NCI-H2029 (cell line): ENCODE measurements at regions not wholly inside any gene's neighbourhood (a gene's known extent, or its start where the extent isn't known, plus 50 kb on each side); places are given as distances from the start of the nearest gene placed in this dataset.
"Not testable (repeated sequence)": the region's sequence is repeated elsewhere in the genome, so short reads cannot be mapped to it uniquely, and the experiment has no call there.

Source experiments
- DNase-seq: peaks from one replicate; lab custom pipeline; 2025; lab: John Stamatoyannopoulos, UW

GRCh38 chr22:48635816-48636215 is 1191.9 kb downstream of the BRD1 start:
- peak; percentile 82 for DNase-seq

DNA sequence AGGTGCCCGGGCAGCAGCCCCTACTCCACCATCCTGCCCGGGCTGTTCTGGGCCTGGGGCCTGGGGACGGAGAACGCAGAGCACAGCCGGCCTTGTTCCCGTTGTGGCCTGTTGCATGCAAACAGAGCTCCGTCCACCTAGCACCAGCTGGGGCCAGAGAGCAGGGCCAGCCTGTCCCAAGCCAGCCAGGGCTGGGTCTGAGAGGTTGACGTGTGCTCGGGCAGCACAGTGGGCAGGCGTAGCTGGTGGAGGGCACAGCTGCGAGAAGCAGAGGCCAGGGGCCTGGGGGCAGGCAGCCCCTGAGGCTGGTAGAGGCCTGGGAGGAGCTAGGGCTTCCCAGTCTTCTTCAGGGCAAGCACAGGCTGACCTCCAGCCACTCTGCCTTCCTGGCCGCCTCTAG is 1192.6 kb downstream of the BRD1 start:
- no peak for DNase-seq

GRCh38 chr22:48633996-48634836 is 1193.5 kb downstream of the BRD1 start:
- DNase-seq = no peak

GRCh38 chr22:48632646-48633246 is 1194.9 kb downstream of the BRD1 start:
- DNase-seq = no peak

GRCh38 chr22:48631288-48631863 is 1196.3 kb downstream of the BRD1 start:
- DNase-seq = no peak

DNA sequence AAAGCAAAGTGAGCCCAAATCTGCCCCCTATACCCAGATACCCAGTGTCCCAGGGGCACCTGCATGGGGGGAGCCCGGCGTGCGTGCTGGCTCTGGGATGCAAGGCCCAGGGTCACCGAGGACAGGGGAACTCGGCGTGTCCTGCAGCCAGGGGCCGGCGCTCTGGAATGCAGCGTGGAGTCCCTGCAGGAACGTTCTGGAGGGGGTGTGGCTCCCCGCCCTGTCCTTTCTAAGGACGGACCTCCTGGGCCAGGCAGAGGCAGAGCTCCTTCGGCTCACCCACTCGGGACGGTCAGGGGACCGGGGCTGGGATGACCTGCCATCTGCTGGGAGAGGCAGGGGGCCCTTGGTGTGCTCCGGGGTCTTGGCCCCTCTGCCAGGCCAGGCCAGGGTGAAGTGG is 1196.8 kb downstream of the BRD1 start:
- DNase-seq = no peak

DNA sequence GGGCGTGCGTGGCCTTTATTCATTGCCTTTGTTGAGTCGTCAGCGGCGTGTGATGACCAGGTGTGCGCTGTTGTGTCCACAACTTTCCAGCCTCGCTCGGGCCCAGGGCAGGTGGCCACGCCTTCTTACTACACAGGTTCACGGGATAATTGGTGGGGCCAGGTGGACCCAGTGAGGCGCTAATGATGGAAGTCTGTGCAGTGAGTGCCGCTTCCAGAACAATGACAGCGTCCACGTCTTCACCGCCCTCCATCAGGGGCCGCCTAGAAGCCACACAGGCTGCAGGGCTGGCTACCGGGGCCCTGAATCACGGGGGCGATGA is 1197.3 kb downstream of the BRD1 start:
- no peak for DNase-seq

DNA sequence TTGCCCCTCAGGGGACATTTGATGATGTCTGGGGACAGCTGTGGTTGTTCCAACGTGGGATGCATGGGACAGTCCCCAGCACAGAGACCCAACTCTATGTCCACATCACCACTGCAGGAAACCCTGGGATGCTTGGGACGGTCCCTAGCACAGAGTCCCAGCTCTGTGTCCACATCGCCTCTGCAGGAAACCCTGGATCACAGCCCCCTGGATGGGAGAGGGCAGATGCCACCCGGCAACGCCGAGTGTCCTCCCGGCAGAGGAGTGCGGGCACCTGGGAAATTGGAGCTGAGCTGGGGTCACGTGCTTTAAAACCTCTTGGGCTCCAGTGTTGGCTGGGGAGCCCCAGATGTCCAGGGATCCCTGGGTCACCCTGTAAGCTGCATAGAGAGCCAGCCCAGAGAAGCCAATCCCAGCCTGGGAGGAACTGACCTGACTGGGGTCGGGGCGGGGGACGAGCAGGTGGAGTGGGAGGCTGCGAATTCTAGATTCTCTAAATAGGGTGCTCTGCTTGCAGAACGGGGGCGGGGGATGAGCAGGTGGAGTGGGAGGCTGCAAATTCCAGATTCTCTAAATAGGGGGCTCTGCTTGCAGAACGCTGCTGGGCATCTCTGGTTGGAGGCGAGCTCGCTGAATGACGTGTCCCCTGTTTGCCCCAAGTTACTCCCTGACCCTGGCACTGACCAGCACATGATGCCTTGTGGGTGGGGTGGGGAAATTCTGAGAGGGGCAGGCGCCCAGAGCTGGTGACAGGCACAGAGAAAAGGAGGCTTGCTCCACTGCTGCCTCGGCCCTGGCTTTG is 1197.8 kb downstream of the BRD1 start:
- DNase-seq = no peak

- no peak for DNase-seq
Measured at GRCh38 chr22:48628891-48629543, 1198.7 kb downstream of the BRD1 start.

DNA sequence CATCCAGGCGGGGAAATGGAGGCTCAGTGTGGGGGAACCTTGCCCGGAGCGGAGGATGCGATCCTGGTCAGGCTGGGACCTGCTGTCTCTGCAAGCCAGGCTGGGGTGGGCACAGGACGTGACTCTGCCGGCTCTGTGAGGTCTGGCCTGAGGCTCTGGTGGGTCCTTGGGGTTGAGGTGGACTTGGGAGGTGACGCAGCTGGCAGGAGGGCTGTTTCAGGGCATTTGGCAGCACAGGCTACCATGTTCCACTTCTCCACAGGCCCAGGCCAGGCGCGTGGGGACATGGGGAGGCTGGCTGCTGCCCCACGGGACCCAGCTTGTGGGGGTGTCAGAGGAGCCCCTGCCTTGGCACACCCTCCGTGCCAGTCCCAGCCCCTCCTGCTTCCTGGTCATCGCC is 1199.7 kb downstream of the BRD1 start:
- no peak for DNase-seq

- DNase-seq = peak; percentile 16
Measured at GRCh38 chr22:48627203-48627602, 1200.5 kb downstream of the BRD1 start.

- peak; percentile 72 for DNase-seq
Measured at GRCh38 chr22:48624401-48624800, 1203.3 kb downstream of the BRD1 start.

DNA sequence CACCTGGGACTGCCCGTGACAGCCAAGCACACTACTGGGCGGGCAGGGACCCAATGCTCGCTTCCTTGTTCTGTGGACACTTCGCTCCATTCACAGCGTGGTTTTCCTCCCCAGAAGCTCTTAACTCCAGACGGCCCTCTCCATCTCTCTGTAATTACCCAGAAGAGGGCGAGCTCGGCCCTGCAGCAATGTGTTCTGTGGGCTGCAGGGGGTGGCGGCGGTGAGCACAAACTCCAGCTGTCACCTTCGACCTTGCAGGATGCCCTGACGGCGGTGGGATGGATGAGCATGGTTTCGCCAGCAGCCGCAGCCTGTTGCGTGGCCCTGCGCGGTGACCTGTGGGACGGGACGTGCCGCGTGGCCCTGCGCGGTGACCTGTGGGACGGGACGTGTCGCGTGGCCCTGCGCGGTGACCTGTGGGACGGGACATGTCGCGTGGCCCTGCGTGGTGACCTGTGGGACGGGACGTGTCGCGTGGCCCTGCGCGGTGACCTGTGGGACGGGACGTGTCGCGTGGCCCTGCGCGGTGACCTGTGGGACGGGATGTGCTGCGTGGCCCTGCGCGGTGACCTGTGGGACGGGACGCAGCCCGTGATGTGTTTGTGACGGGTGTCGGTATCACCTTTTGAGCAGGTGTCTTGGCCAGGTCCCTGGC is 1204.7 kb downstream of the BRD1 start:
- no peak for DNase-seq

GRCh38 chr22:48621085-48621484 is 1206.6 kb downstream of the BRD1 start:
- no peak for DNase-seq

GRCh38 chr22:48620460-48620859 is 1207.2 kb downstream of the BRD1 start:
- not testable (repeated sequence) for DNase-seq

- DNase-seq = no peak
Measured at GRCh38 chr22:48619721-48620120, 1208.0 kb downstream of the BRD1 start.

DNA sequence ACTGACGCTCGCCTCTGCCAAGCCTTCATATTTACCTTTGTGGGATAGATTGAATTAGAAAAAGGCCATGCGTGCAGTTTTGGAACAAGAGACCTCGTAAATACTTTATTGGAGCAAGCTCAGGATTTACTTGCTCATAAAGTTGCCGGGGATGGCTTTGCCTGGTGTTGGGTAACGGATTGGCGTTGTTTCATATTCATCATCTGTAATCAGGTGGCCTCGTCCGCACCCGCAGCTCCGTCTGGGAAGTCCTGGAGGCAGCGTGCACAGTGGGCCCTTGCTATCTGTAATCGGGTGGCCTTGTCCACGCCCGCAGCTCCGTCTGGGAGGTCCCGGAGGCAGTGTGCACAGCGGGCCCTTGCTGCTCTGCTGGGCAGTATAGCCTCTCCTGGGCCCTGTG is 1209.3 kb downstream of the BRD1 start:
- no peak for DNase-seq

DNA sequence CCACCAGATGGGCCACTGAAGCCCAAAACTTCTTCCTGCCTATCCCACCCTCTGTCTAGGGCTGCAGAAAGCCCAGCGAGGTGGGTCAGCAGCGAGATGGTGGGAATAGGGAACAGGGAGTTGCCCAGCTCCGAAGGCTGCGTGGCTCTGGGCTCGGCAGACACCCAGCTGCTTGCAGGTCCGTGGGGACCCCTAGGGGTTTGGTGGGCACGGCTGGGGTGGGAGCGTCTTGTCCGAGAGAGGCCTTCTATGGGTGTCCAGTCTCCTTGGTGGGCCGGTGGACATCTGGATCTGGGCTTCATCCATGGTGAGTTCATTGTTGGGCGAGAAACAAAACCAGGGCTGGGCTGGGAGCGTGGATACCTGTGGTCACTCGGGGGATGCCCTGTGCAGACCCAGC is 1211.0 kb downstream of the BRD1 start:
- no peak for DNase-seq

DNA sequence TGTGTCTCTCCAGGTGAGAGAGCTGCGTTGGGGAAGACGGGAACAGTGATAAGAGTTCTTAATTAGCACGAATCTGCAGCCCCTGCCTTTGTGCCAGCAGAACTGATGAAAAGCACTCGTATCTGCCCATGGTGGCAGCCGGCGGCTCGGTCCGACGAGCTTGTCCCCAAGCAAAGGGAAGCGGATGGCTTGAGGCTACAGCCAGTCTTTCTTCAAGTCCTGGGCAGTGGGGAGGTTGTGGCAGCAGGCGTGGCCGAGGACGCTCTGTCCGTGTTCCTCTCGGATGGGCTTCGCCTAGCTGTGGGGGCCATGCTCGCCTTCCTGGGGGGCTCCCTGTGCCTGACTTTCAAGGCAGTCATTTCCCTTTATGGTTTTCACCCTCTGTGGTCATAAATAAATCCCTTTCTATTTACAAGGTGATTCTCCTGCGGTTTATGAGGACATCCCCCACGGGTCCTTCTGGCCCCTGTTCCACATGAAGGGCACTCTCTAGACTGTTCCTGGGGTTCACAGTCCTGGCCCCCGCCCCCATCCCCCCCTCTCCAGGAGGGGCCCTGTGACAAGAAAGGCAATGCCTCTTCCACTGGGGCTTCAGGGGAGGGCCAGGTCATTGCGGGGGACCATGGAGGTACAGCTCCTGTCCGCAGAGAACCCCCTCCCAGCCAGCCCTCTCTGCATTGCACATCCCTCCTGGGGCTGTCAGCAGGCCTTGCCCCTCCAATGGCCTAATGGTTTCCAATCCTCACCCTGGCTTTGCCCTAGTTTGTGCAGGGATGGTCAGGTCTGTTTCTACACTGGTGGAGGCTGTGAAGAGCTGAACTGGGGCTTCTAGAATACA is 1212.3 kb downstream of the BRD1 start:
- no peak for DNase-seq

DNA sequence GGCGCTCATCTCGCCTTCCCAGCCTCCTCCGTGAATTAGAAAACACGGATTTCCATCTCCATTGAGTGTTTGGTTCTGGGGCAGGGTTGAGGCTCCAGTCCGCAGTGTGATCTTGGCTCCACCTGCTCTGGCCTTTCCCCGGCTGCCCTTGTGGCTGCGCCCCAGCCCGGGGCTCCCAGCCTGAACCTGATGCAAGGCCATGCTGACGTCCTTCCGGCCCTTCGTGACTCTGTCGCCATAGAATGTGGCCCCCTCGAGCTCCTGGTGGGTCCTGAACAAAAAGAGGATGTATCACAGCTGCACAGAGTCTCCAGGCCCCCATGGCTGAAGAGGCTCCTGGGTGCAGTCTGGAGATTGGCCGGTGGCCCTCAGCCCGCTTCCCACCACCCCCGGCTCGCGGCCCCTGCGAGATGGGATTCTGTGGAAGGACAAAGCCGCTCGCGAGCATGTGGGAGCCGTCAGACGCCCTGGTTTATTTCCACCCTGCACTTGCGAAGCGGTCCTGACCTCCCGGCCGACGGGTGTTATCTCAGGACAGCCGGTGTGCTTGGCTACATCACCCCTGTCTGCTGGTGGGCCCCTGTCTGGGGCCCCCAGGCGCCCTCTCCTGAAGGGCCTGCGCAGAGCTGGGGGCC is 1214.0 kb downstream of the BRD1 start:
- DNase-seq = no peak
